Hepatocyte (in vitro differentiated cells): ENCODE measurements at regions not wholly inside any gene's neighbourhood (a gene's known extent, or its start where the extent isn't known, plus 50 kb on each side); places are given as distances from the start of the nearest gene placed in this dataset.

Experiments used
- CTCF ChIP-seq: fragments of 200-600 bp; sonication (generic); IDR thresholded peaks from 2 replicates; pipeline ENCODE4 v1.5.1; 2016; ENCODE audit warnings: antibody characterized with exemption, mild to moderate bottlenecking; ENCODE audit not compliant: poor library complexity
- EZH2 ChIP-seq: fragments of 200-600 bp; sonication (generic); IDR thresholded peaks from 2 replicates; pipeline ENCODE4 v1.6.1; 2016; ENCODE audit warnings: antibody characterized with exemption, mild to moderate bottlenecking, borderline replicate concordance
- EZH2phosphoT487 ChIP-seq: fragments of 200-600 bp; sonication (generic); IDR thresholded peaks from one replicate; pipeline ENCODE4 v1.6.1; 2018; ENCODE audit warnings: antibody characterized with exemption, mild to moderate bottlenecking, low read depth, moderate library complexity; ENCODE audit not compliant: unreplicated experiment, severe bottlenecking

GRCh38 chr9:82144803-82145202, 156.2 kb downstream of the SPATA31D1 start:
- TF ChIP-seq CTCF (no peak), EZH2 (no peak), EZH2phosphoT487 (no peak)
